Naive B cell (primary cell): ENCODE measurements at regions not wholly inside any gene's neighbourhood (a gene's known extent, or its start where the extent isn't known, plus 50 kb on each side); places are given as distances from the start of the nearest gene placed in this dataset.
"Not testable (repeated sequence)": the region's sequence is repeated elsewhere in the genome, so short reads cannot be mapped to it uniquely, and the experiment has no call there.

Experiments
- ATAC-seq, 2 donors: fragments of 150-1000 bp; cut with Tn5 transposase; 2 replicates each; pipeline ENCODE4 v1.10.0; 2021; ENCODE audit warnings: low read depth in 2 of 2, mild to moderate bottlenecking in 2 of 2, moderate library complexity in 2 of 2
- DNase-seq: peaks from one replicate; pipeline ENCODE4 v3.0.0; 2022
- H3K27ac Mint-ChIP-seq, 6 donors: one replicate each; pipeline ENCODE4 v1.8.0; 2020 to 2022; ENCODE audit warnings: mild to moderate bottlenecking in 6 of 6, mixed read lengths in 6 of 6, moderate library complexity in 5 of 6, inconsistent platforms in 2 of 6
- H3K27me3 Mint-ChIP-seq, 3 donors: one replicate each; pipeline ENCODE4 v1.8.0; 2021 to 2022; ENCODE audit warnings: mixed read lengths in 3 of 3, mild to moderate bottlenecking in 1 of 3
- H3K36me3 Mint-ChIP-seq, 2 donors: one replicate each; pipeline ENCODE4 v1.8.0; 2020 to 2022; ENCODE audit warnings: mixed read lengths in 2 of 2, inconsistent platforms in 1 of 2, mild to moderate bottlenecking in 1 of 2
- H3K4me1 Mint-ChIP-seq, 3 donors: one replicate each; pipeline ENCODE4 v1.8.0; 2020 to 2022; ENCODE audit warnings: mixed read lengths in 3 of 3, inconsistent platforms in 1 of 3, mild to moderate bottlenecking in 1 of 3, moderate library complexity in 1 of 3
- H3K4me3 Mint-ChIP-seq, 8 donors: one replicate each; pipeline ENCODE4 v1.8.0; 2020 to 2022; ENCODE audit warnings: mild to moderate bottlenecking in 8 of 8, mixed read lengths in 8 of 8, moderate library complexity in 8 of 8, inconsistent platforms in 2 of 8
- H3K9me3 Mint-ChIP-seq, 7 donors: one replicate each; pipeline ENCODE4 v1.8.0; 2020 to 2022; ENCODE audit warnings: mixed read lengths in 7 of 7, mild to moderate bottlenecking in 5 of 7, inconsistent platforms in 2 of 7, moderate library complexity in 1 of 7

GRCh38 chrX:46185923-46186810 is 359.1 kb downstream of the ZNF674 start:
- DNase-seq: no peak
- peaks cover 0 to 20% (median 4%) of the 10 kb centered on the region in 3 donors for H3K27me3 Mint-ChIP-seq
- no peak overlapping the region for H3K27ac Mint-ChIP-seq
- peaks cover 0 to 7% (median 0%) of the 10 kb centered on the region in 7 donors for H3K9me3 Mint-ChIP-seq
- H3K36me3 Mint-ChIP-seq: no peaks in the 10 kb centered on the region
- no peak for ATAC-seq
- no peaks in the 10 kb centered on the region for H3K4me1 Mint-ChIP-seq
- no peak overlapping the region for H3K4me3 Mint-ChIP-seq

GRCh38 chrX:46184749-46185148 is 360.5 kb downstream of the ZNF674 start:
- H3K27ac Mint-ChIP-seq: no peak overlapping the region
- no peak overlapping the region for H3K4me3 Mint-ChIP-seq
- no peak for DNase-seq
- H3K4me1 Mint-ChIP-seq: no peaks in the 10 kb centered on the region
- no peaks in the 10 kb centered on the region for H3K36me3 Mint-ChIP-seq
- peaks cover 0 to 10% (median 4%) of the 10 kb centered on the region in 3 donors for H3K27me3 Mint-ChIP-seq
- no peak for ATAC-seq
- H3K9me3 Mint-ChIP-seq: peaks cover 0 to 7% (median 0%) of the 10 kb centered on the region in 7 donors

- no peak overlapping the region for H3K4me3 Mint-ChIP-seq
Measured at GRCh38 chrX:46180258-46180687, 364.9 kb downstream of the ZNF674 start.

GRCh38 chrX:46179748-46180147 is 365.5 kb downstream of the ZNF674 start:
- peaks cover 0 to 19% (median 2%) of the 10 kb centered on the region in 7 donors for H3K9me3 Mint-ChIP-seq
- no peak overlapping the region for H3K27ac Mint-ChIP-seq
- H3K36me3 Mint-ChIP-seq: no peaks in the 10 kb centered on the region
- ATAC-seq: no peak
- no peaks in the 10 kb centered on the region for H3K4me1 Mint-ChIP-seq
- no peak for DNase-seq
- H3K27me3 Mint-ChIP-seq: no peaks in the 10 kb centered on the region
- no peak overlapping the region for H3K4me3 Mint-ChIP-seq

More at GRCh38 chrX:46180258-46180687, 364.9 kb downstream of the ZNF674 start:
- Mint-ChIP-seq H3K27me3 (no peaks in the 10 kb centered on the region), H3K9me3 (peaks cover 0 to 18% (median under 1%) of the 10 kb centered on the region in 7 donors), H3K4me1 (no peaks in the 10 kb centered on the region), H3K36me3 (no peaks in the 10 kb centered on the region), H3K27ac (no peak overlapping the region)
- DNase-seq (no peak), ATAC-seq (no peak)

GRCh38 chrX:46178763-46179162 is 366.5 kb downstream of the ZNF674 start:
- Mint-ChIP-seq H3K36me3 (no peaks in the 10 kb centered on the region), H3K9me3 (peaks cover 0 to 23% (median 2%) of the 10 kb centered on the region in 7 donors), H3K4me1 (no peaks in the 10 kb centered on the region), H3K27ac (no peak overlapping the region), H3K27me3 (no peaks in the 10 kb centered on the region), H3K4me3 (no peak overlapping the region)
- no peak for DNase-seq
- no peak for ATAC-seq

- no peaks in the 10 kb centered on the region for H3K36me3 Mint-ChIP-seq
- DNase-seq (no peak), ATAC-seq (no peak)
Measured at GRCh38 chrX:46173159-46173558, 372.1 kb downstream of the ZNF674 start.

GRCh38 chrX:46171457-46171856 is 373.8 kb downstream of the ZNF674 start:
- H3K27me3 Mint-ChIP-seq, H3K27ac Mint-ChIP-seq, H3K4me1 Mint-ChIP-seq, DNase-seq, H3K36me3 Mint-ChIP-seq, H3K4me3 Mint-ChIP-seq, ATAC-seq: not testable (repeated sequence)
- peaks cover 0 to 29% (median 6%) of the 10 kb centered on the region in 7 donors for H3K9me3 Mint-ChIP-seq

More at GRCh38 chrX:46173159-46173558, 372.1 kb downstream of the ZNF674 start:
- H3K4me3 Mint-ChIP-seq: no peak overlapping the region
- H3K27me3 Mint-ChIP-seq: no peaks in the 10 kb centered on the region
- no peak overlapping the region for H3K27ac Mint-ChIP-seq
- H3K9me3 Mint-ChIP-seq: peaks cover 0 to 29% (median 5%) of the 10 kb centered on the region in 7 donors
- H3K4me1 Mint-ChIP-seq: no peaks in the 10 kb centered on the region

GRCh38 chrX:46169808-46170207 is 375.4 kb downstream of the ZNF674 start:
- Mint-ChIP-seq H3K27me3 (no peaks in the 10 kb centered on the region), H3K4me3 (no peak overlapping the region), H3K9me3 (peaks cover 0 to 16% (median 6%) of the 10 kb centered on the region in 7 donors), H3K27ac (no peak overlapping the region), H3K4me1 (no peaks in the 10 kb centered on the region), H3K36me3 (no peaks in the 10 kb centered on the region)
- ATAC-seq: no peak
- DNase-seq: no peak

GRCh38 chrX:46168254-46168653 is 377.0 kb downstream of the ZNF674 start:
- H3K27me3 Mint-ChIP-seq: no peaks in the 10 kb centered on the region
- H3K4me3 Mint-ChIP-seq: no peak overlapping the region
- no peaks in the 10 kb centered on the region for H3K4me1 Mint-ChIP-seq
- no peak overlapping the region for H3K27ac Mint-ChIP-seq
- peaks cover 0 to 11% (median 6%) of the 10 kb centered on the region in 7 donors for H3K9me3 Mint-ChIP-seq
- no peaks in the 10 kb centered on the region for H3K36me3 Mint-ChIP-seq
- ATAC-seq: no peak
- no peak for DNase-seq

GRCh38 chrX:46165866-46166265 is 379.4 kb downstream of the ZNF674 start:
- H3K27me3 Mint-ChIP-seq: no peaks in the 10 kb centered on the region
- no peak for ATAC-seq
- H3K9me3 Mint-ChIP-seq: peaks cover 0 to 2% (median 0%) of the 10 kb centered on the region in 7 donors
- no peaks in the 10 kb centered on the region for H3K4me1 Mint-ChIP-seq
- H3K4me3 Mint-ChIP-seq: no peak overlapping the region
- no peaks in the 10 kb centered on the region for H3K36me3 Mint-ChIP-seq
- no peak overlapping the region for H3K27ac Mint-ChIP-seq
- no peak for DNase-seq

GRCh38 chrX:46165411-46165810 is 379.8 kb downstream of the ZNF674 start:
- Mint-ChIP-seq H3K27me3 (no peaks in the 10 kb centered on the region), H3K9me3 (peaks cover 0 to 2% (median 0%) of the 10 kb centered on the region in 7 donors), H3K4me3 (no peak overlapping the region), H3K36me3 (no peaks in the 10 kb centered on the region), H3K27ac (no peak overlapping the region), H3K4me1 (no peaks in the 10 kb centered on the region)
- DNase-seq: no peak
- no peak for ATAC-seq

- H3K27ac Mint-ChIP-seq: no peak overlapping the region
- H3K4me3 Mint-ChIP-seq: no peak overlapping the region
- peaks cover 0 to 6% (median 0%) of the 10 kb centered on the region in 3 donors for H3K27me3 Mint-ChIP-seq
- no peaks in the 10 kb centered on the region for H3K36me3 Mint-ChIP-seq
- H3K9me3 Mint-ChIP-seq: peaks cover 0 to 14% (median 0%) of the 10 kb centered on the region in 7 donors
- DNase-seq (no peak), ATAC-seq (no peak)
- H3K4me1 Mint-ChIP-seq: no peaks in the 10 kb centered on the region
Measured at GRCh38 chrX:46152756-46153155, 392.5 kb downstream of the ZNF674 start.

- not testable (repeated sequence) for H3K4me3 Mint-ChIP-seq, DNase-seq, H3K4me1 Mint-ChIP-seq, H3K27ac Mint-ChIP-seq, ATAC-seq, H3K27me3 Mint-ChIP-seq, H3K36me3 Mint-ChIP-seq
- H3K9me3 Mint-ChIP-seq: peaks cover 0 to 14% (median 0%) of the 10 kb centered on the region in 7 donors
Measured at GRCh38 chrX:46151332-46151731, 393.9 kb downstream of the ZNF674 start.

GRCh38 chrX:46144566-46144965 is 400.7 kb downstream of the ZNF674 start:
- no peak for ATAC-seq
- no peaks in the 10 kb centered on the region for H3K27me3 Mint-ChIP-seq
- no peak for DNase-seq
- no peaks in the 10 kb centered on the region for H3K36me3 Mint-ChIP-seq
- H3K9me3 Mint-ChIP-seq: peaks cover 0 to 17% (median 7%) of the 10 kb centered on the region in 7 donors
- no peaks in the 10 kb centered on the region for H3K4me1 Mint-ChIP-seq
- H3K27ac Mint-ChIP-seq: no peak overlapping the region
- H3K4me3 Mint-ChIP-seq: no peak overlapping the region
